ENCODE measurements at regions not wholly inside any gene's neighbourhood (a gene's known extent, or its start where the extent isn't known, plus 50 kb on each side); places are given as distances from the start of the nearest gene placed in this dataset.

DNA sequence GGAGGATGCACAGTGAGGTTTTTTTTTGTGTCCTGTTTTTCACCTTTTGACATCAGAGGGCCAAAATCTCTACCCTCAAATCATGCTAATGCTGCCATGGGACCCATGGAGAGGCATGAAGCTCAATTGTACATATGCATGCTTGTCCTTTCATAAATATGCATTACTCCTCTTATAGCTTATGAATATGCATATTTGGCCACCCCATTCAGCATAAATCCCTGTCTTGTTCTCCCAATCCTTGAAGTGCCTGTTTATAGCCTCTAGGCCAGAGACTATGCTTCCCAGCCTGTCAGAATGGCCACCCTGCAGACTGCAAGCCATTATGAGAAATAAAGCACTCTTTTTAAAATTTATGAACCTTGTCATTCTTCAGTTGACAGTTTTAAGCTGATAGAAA lies 696.4 kb upstream of the ZNF804A start:
- 0 out of 2 replicates have a peak, but pooled peaks cover 4% of the 10 kb centered on the region for H3K9me2 ChIP-seq (ENCODE audit: insufficient read depth)
- ATAC-seq (no peak), DNase-seq (ENCODE audit: low spot score) (no peak)
- H3K79me2 ChIP-seq (replicated peaks; ENCODE audit: insufficient read depth) = no peaks in the 10 kb centered on the region
- no peaks in the 10 kb centered on the region for H3K27me3 ChIP-seq (ENCODE audit: insufficient read depth)
- no peak overlapping the region for H3K4me2 ChIP-seq
- H3F3A ChIP-seq (replicated peaks; ENCODE audit: low read depth) = no peaks in the 10 kb centered on the region
- no peak overlapping the region for H3K4me3 ChIP-seq
- no peaks in the 10 kb centered on the region for H3K4me1 ChIP-seq (ENCODE audit: insufficient read depth)
- no peak overlapping the region for H2AFZ ChIP-seq
- no peaks in the 10 kb centered on the region for H3K27me3 Mint-ChIP-seq (ENCODE audit: insufficient read depth, low read depth, poor library complexity)
- no peaks in the 10 kb centered on the region for H3K36me3 ChIP-seq (ENCODE audit: insufficient read depth)
- H3K4me1 Mint-ChIP-seq = 0 out of 3 replicates have a peak, but pooled peaks cover 2% of the 10 kb centered on the region
- no peak overlapping the region for H3K27ac ChIP-seq (ENCODE audit: low read depth)
- H4K20me1 ChIP-seq (replicated peaks; ENCODE audit: insufficient read depth) = no peaks in the 10 kb centered on the region
- no peak overlapping the region for H3K27ac Mint-ChIP-seq
- no peak overlapping the region for H3K4me3 Mint-ChIP-seq
- TF ChIP-seq STAT1 (IDR thresholded peaks at IDR 0.05; ENCODE audit: unreplicated experiment) (no peak), ZNF331 (CRISPR knock-in tag; IDR thresholded peaks at IDR 0.05; ENCODE audit: low read depth) (no peak)
- TF ChIP-seq, protein P1, sequence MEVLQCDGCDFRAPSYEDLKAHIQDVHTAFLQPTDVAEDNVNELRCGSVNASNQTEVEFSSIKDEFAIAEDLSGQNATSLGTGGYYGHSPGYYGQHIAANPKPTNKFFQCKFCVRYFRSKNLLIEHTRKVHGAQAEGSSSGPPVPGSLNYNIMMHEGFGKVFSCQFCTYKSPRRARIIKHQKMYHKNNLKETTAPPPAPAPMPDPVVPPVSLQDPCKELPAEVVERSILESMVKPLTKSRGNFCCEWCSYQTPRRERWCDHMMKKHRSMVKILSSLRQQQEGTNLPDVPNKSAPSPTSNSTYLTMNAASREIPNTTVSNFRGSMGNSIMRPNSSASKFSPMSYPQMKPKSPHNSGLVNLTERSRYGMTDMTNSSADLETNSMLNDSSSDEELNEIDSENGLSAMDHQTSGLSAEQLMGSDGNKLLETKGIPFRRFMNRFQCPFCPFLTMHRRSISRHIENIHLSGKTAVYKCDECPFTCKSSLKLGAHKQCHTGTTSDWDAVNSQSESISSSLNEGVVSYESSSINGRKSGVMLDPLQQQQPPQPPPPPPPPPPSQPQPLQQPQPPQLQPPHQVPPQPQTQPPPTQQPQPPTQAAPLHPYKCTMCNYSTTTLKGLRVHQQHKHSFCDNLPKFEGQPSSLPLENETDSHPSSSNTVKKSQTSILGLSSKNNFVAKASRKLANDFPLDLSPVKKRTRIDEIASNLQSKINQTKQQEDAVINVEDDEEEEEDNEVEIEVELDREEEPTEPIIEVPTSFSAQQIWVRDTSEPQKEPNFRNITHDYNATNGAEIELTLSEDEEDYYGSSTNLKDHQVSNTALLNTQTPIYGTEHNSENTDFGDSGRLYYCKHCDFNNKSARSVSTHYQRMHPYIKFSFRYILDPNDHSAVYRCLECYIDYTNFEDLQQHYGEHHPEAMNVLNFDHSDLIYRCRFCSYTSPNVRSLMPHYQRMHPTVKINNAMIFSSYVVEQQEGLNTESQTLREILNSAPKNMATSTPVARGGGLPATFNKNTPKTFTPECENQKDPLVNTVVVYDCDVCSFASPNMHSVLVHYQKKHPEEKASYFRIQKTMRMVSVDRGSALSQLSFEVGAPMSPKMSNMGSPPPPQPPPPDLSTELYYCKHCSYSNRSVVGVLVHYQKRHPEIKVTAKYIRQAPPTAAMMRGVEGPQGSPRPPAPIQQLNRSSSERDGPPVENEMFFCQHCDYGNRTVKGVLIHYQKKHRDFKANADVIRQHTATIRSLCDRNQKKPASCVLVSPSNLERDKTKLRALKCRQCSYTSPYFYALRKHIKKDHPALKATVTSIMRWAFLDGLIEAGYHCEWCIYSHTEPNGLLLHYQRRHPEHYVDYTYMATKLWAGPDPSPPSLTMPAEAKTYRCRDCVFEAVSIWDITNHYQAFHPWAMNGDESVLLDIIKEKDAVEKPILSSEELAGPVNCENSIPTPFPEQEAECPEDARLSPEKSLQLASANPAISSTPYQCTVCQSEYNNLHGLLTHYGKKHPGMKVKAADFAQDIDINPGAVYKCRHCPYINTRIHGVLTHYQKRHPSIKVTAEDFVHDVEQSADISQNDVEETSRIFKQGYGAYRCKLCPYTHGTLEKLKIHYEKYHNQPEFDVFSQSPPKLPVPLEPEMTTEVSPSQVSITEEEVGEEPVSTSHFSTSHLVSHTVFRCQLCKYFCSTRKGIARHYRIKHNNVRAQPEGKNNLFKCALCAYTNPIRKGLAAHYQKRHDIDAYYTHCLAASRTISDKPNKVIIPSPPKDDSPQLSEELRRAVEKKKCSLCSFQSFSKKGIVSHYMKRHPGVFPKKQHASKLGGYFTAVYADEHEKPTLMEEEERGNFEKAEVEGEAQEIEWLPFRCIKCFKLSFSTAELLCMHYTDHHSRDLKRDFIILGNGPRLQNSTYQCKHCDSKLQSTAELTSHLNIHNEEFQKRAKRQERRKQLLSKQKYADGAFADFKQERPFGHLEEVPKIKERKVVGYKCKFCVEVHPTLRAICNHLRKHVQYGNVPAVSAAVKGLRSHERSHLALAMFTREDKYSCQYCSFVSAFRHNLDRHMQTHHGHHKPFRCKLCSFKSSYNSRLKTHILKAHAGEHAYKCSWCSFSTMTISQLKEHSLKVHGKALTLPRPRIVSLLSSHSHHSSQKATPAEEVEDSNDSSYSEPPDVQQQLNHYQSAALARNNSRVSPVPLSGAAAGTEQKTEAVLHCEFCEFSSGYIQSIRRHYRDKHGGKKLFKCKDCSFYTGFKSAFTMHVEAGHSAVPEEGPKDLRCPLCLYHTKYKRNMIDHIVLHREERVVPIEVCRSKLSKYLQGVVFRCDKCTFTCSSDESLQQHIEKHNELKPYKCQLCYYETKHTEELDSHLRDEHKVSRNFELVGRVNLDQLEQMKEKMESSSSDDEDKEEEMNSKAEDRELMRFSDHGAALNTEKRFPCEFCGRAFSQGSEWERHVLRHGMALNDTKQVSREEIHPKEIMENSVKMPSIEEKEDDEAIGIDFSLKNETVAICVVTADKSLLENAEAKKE (CRISPR knock-in tag; IDR thresholded peaks at IDR 0.05) = no peak
- no peaks in the 10 kb centered on the region for H3K9me3 Mint-ChIP-seq
- no peaks in the 10 kb centered on the region for H3K36me3 Mint-ChIP-seq (ENCODE audit: low read depth)

DNA sequence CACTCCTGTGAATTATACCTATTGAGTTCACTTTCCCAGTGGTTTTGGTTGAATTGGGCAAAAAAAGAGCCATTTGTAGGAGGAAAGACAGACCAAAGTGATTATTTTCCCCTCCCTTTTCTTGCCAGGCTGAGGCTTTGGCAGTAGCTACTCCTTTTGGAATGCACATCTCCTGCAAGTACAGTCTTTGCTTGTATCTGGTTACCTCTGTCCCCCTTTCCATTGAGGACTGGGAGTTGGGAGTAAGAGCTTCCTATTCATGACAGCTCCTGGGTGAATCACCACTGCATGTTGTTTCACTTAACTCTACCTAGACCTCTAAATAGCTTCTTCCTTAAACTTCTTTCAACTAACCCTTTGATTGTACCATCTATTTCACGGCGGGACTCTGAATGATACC lies 695.3 kb upstream of the ZNF804A start:
- H3K9me2 ChIP-seq (ENCODE audit: insufficient read depth) = 0 out of 2 replicates have a peak, but pooled peaks cover 4% of the 10 kb centered on the region
- DNase-seq (ENCODE audit: low spot score) (no peak), ATAC-seq (no peak)
- H4K20me1 ChIP-seq (replicated peaks; ENCODE audit: insufficient read depth) = no peaks in the 10 kb centered on the region
- no peak overlapping the region for H3K4me2 ChIP-seq
- no peaks in the 10 kb centered on the region for H3K79me2 ChIP-seq (replicated peaks; ENCODE audit: insufficient read depth)
- Mint-ChIP-seq H3K27ac (no peak overlapping the region), H3K9me3 (no peaks in the 10 kb centered on the region), H3K27me3 (ENCODE audit: insufficient read depth, low read depth, poor library complexity) (no peaks in the 10 kb centered on the region), H3K4me3 (no peak overlapping the region), H3K36me3 (ENCODE audit: low read depth) (no peaks in the 10 kb centered on the region), H3K4me1 (0 out of 3 replicates have a peak, but pooled peaks cover 2% of the 10 kb centered on the region)
- no peaks in the 10 kb centered on the region for H3K4me1 ChIP-seq (ENCODE audit: insufficient read depth)
- H3K27me3 ChIP-seq (ENCODE audit: insufficient read depth) = no peaks in the 10 kb centered on the region
- no peaks in the 10 kb centered on the region for H3K36me3 ChIP-seq (ENCODE audit: insufficient read depth)
- no peak overlapping the region for H3K27ac ChIP-seq (ENCODE audit: low read depth)
- no peak overlapping the region for H2AFZ ChIP-seq
- no peak overlapping the region for H3K4me3 ChIP-seq
- H3F3A ChIP-seq (replicated peaks; ENCODE audit: low read depth) = no peaks in the 10 kb centered on the region
- TF ChIP-seq NANOG (IDR thresholded peaks at IDR 0.05; ENCODE audit: borderline replicate concordance) (no peak), JUNB (IDR thresholded peaks at IDR 0.05; ENCODE audit: unreplicated experiment) (no peak), POLR2AphosphoS5 (IDR thresholded peaks at IDR 0.05; ENCODE audit: low read depth) (no peak), ZNF331 (CRISPR knock-in tag; IDR thresholded peaks at IDR 0.05; ENCODE audit: low read depth) (no peak), CREB1 (CRISPR knock-in tag; IDR thresholded peaks at IDR 0.05; ENCODE audit: low read depth) (no peak), STAT1 (IDR thresholded peaks at IDR 0.05; ENCODE audit: unreplicated experiment) (no peak)
- TF ChIP-seq, protein P1 (CRISPR knock-in tag; IDR thresholded peaks at IDR 0.05) = no peak

Data from GM23338 (cell line).